T-helper 2 cell treated with Interferon-gamma antibody and Interleukin-4, amounts not matched to agents 100 ng/mL and 5 ng/mL, for 36 hours (primary cell): ENCODE measurements at regions not wholly inside any gene's neighbourhood (a gene's known extent, or its start where the extent isn't known, plus 50 kb on each side); places are given as distances from the start of the nearest gene placed in this dataset.

ENCODE experiments used
- intact Hi-C: fragments of 100-400 bp; cut with micrococcal nuclease; formaldehyde crosslinking; loops from one replicate; pipeline ENCODE4 v1.15.1; 2023

- intact Hi-C loops = no loop called here
Measured at GRCh38 chr13:77425705-77426104, 98.8 kb upstream of the MYCBP2 start.

- intact Hi-C loops = no loop called here
Measured at GRCh38 chr13:77423296-77423695, 96.4 kb upstream of the MYCBP2 start.

GRCh38 chr13:77422724-77423123 is 95.8 kb upstream of the MYCBP2 start:
- intact Hi-C loops = no loop called here

- intact Hi-C loops = no loop called here
Measured at GRCh38 chr13:77417897-77418296, 91.0 kb upstream of the MYCBP2 start.

- intact Hi-C loops = no loop called here
Measured at GRCh38 chr13:77416666-77417212, 89.8 kb upstream of the MYCBP2 start.

- intact Hi-C loops = no loop called here
Measured at GRCh38 chr13:77415253-77416071, 88.6 kb upstream of the MYCBP2 start.

GRCh38 chr13:77412860-77413259 is 86.0 kb upstream of the MYCBP2 start:
- intact Hi-C loops = no loop called here

GRCh38 chr13:77412116-77412635 is 85.3 kb upstream of the MYCBP2 start:
- intact Hi-C loops = no loop called here

GRCh38 chr13:77409412-77409811 is 82.5 kb upstream of the MYCBP2 start:
- intact Hi-C loops = no loop called here

GRCh38 chr13:77406644-77407440 is 79.9 kb upstream of the MYCBP2 start:
- intact Hi-C loops = no loop called here

- intact Hi-C loops = no loop called here
Measured at GRCh38 chr13:77398825-77399620, 72.1 kb upstream of the MYCBP2 start.

GRCh38 chr13:77397636-77398035 is 70.7 kb upstream of the MYCBP2 start:
- intact Hi-C loops = no loop called here

GRCh38 chr13:77391475-77391874 is 64.6 kb upstream of the MYCBP2 start:
- intact Hi-C loops = no loop called here

- intact Hi-C loops = no loop called here
Measured at GRCh38 chr13:77390391-77390790, 63.5 kb upstream of the MYCBP2 start.

- intact Hi-C loops = loop anchor here (1.0 kb wide), 1 partner anchor 60 kb away; no protein-coding TSS in a partner anchor
Measured at GRCh38 chr13:77389625-77390000, 62.7 kb upstream of the MYCBP2 start.

GRCh38 chr13:77388944-77389624 is 62.2 kb upstream of the MYCBP2 start:
- intact Hi-C loops = loop anchor here (1.0 kb wide), 1 partner anchor 60 kb away; no protein-coding TSS in a partner anchor

- intact Hi-C loops = no loop called here
Measured at GRCh38 chr13:77387607-77388200, 60.8 kb upstream of the MYCBP2 start.

- intact Hi-C loops = no loop called here
Measured at GRCh38 chr13:77386880-77387606, 60.1 kb upstream of the MYCBP2 start.

GRCh38 chr13:77386046-77386445 is 59.2 kb upstream of the MYCBP2 start:
- intact Hi-C loops = no loop called here
